ENCODE measurements at regions not wholly inside any gene's neighbourhood (a gene's known extent, or its start where the extent isn't known, plus 50 kb on each side); places are given as distances from the start of the nearest gene placed in this dataset.

DNA sequence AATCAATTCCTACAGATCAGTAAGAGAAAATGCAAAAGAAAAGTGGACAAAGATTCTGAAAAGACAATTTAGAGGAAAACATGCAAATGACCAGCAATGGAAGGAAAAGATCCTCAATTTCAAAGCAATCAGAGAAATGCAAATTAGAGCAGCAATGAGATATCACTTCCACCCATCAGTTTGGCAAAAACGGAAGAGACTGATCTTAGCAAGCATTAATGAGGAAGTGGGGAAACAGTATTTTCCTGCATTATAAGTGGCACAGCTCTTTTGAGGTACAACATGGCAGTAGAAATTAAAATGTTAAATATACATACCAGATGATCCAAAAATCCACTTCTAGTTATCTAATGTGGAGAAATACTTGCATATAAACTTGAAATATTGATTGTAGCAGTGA, 69.1 kb upstream of the SLC7A1 start:
- no peak for DNase-seq (ENCODE audit: low read depth)

DNA sequence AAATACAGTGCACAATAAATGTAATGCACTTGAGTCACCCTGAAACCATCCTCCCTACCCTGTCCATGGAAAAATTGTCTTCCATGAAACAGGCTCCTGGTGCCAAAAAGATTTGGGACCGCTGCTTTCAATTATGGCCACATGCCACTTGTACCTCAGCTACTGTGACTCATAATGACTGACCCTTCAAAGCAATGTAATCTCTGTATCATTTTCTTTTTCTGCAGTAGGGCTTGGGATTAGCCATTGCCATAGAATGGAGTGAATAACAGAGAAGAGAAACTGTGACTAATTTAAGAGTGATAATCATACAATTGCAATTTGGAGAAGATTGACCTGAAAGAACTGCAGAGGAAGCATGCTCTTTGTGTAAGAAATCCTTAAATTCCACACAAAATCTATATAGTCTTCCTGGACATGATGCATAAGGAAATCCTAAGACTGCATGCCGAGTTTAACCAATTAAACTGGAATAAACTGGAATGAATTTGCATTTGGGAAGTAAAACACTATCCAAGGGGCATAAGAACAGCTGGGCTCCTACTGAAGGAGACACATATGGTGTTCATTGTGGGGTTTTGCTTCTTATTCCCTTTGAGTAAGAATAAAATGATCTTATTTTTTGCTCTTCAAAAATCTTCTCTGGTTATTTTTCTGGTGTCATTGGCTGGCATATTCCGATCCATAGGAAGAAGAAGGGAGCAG, 59.5 kb upstream of the SLC7A1 start:
- DNase-seq (ENCODE audit: low read depth): peak; percentile 89

DNA sequence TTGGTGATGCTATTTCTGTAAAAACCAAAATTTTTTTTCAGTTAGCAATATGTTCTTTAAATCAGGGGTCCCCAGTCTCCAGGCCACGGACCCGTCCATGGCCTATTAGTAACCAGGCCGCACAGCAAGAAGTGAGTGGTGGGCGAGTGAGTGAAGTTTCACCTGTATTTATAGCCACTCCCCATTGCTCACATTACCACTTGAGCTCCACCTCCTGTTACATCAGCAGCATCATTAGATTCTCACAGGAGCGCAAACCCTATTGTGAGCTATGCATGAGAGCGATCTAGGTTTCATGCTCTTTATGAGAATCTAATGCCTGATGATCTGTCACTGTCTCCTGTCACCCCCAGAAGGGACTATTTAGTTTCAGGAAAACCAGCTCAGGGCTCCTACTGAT, 58.9 kb upstream of the SLC7A1 start:
- DNase-seq (ENCODE audit: low read depth): peak; percentile 15

DNA sequence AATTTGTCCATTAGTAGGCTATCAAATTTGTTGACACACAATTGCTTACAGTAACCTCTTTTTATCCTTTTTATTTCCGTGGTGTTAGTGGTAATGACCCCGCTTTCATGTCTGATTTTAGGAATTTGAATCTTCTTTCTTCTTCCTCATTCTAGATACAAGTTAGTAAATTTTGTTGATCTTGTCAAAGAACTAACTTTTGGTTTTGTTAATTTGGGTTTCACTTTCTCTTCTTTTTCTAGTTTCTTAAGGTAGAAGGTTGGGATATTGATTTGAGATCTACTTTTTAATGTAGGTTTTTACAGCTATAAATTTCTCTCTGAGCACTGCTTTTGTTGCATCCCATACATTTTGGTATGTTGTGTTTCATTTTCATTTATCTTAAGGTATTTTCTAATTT, 53.3 kb upstream of the SLC7A1 start:
- DNase-seq (ENCODE audit: low read depth): no peak

All from ELR (cell line).